ENCODE measurements at regions not wholly inside any gene's neighbourhood (a gene's known extent, or its start where the extent isn't known, plus 50 kb on each side); places are given as distances from the start of the nearest gene placed in this dataset.

DNA sequence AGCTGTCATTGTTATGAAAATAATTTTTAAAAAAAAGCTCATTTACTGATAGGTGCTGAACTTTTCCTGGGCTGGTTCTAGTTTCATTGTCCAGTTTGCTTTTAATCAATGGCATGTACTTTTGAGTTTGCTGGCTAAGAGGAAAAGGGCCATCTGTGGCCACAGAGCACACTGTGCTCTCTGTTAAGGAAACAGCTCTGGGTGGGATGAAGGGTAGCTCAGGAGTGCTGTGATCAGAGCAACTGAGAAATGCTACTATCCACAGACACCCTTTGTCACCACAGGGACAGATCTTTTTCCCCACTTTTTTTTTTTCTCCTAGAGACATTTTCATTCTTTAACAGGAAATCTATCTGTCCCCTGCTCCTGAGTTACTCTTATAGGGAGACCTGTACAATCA lies 387.1 kb upstream of the PRICKLE1 start:
- TF ChIP-seq CTCF (IDR thresholded peaks at IDR 0.05), result no peak
- no peak overlapping the region for H3K4me3 ChIP-seq (replicated peaks in 1 of 3; ENCODE audit: low read depth in 2 of 3, low read length in 3 of 3)
- no peak overlapping the region for H2AFZ ChIP-seq (ENCODE audit: insufficient read depth, low read depth, low read length, poor library complexity, severe bottlenecking)
- H3K27me3 ChIP-seq (ENCODE audit: control insufficient read depth in 2 of 2, insufficient read depth in 2 of 2, low read length in 2 of 2), result no peaks in the 10 kb centered on the region
- H3K36me3 ChIP-seq (replicated peaks in 1 of 2; ENCODE audit: control insufficient read depth in 1 of 2, insufficient read depth in 2 of 2, low read length in 2 of 2), result no peaks in the 10 kb centered on the region
- H3K9ac ChIP-seq (ENCODE audit: insufficient read depth, low read length, poor library complexity, severe bottlenecking), result no peak overlapping the region
- peaks cover 5 to 10% of the 10 kb centered on the region in 2 donors for H3K9me3 ChIP-seq (replicated peaks in 1 of 2; ENCODE audit: control insufficient read depth in 1 of 2, insufficient read depth in 1 of 2, low read length in 2 of 2)
- Mint-ChIP-seq H3K4me3 (no peak overlapping the region), H3K4me1 (no peaks in the 10 kb centered on the region), H3K9me3 (peaks cover 2 to 20% (median 8%) of the 10 kb centered on the region in 7 donors), H3K27ac (no peak overlapping the region), H3K36me3 (no peaks in the 10 kb centered on the region), H3K27me3 (ENCODE audit: low read depth in 3 of 3) (peaks cover 0 to 2% (median 0%) of the 10 kb centered on the region in 3 donors)
- H3K4me2 ChIP-seq (replicated peaks; ENCODE audit: extremely low read depth, low read length, poor library complexity, severe bottlenecking), result no peak overlapping the region
- H3K4me1 ChIP-seq (ENCODE audit: control insufficient read depth in 1 of 2, insufficient read depth in 2 of 2, low read length in 2 of 2), result no peaks in the 10 kb centered on the region
- intact Hi-C loops (cut with micrococcal nuclease), result no loop called here
- H3K79me2 ChIP-seq (ENCODE audit: insufficient read depth, low read length), result no peaks in the 10 kb centered on the region
- H3K27ac ChIP-seq (ENCODE audit: low read depth in 1 of 2, low read length in 2 of 2), result no peak overlapping the region
- H4K20me1 ChIP-seq (ENCODE audit: insufficient read depth, low read length), result no peaks in the 10 kb centered on the region
- DNase-seq, result no peak

DNA sequence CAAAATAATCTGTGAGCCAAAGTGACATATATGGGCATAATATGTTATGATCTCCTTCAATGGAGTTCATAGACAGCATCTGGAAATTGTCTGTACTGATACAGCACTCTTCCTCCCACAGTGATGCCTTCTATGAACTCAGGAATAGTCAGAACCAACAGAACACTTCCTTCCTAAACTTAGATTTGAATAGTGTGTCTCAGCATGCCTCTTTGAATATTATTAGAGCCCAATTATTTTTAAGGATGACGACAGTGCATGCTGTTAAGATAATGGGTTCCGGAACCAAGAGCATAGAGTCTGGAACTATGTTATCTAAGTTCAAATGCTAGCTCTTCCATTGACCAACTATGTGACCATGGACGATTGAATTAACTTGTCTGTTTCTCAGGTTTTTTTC lies 386.6 kb upstream of the PRICKLE1 start:
- Mint-ChIP-seq H3K27me3 (ENCODE audit: low read depth in 3 of 3) (peaks cover 0 to 2% (median 0%) of the 10 kb centered on the region in 3 donors), H3K9me3 (peaks cover 2 to 20% (median 8%) of the 10 kb centered on the region in 7 donors), H3K4me1 (no peaks in the 10 kb centered on the region), H3K36me3 (no peaks in the 10 kb centered on the region), H3K4me3 (no peak overlapping the region), H3K27ac (no peak overlapping the region)
- Histone ChIP-seq H4K20me1 (ENCODE audit: insufficient read depth, low read length) (no peaks in the 10 kb centered on the region), H3K4me1 (ENCODE audit: control insufficient read depth in 1 of 2, insufficient read depth in 2 of 2, low read length in 2 of 2) (no peaks in the 10 kb centered on the region), H3K4me2 (replicated peaks; ENCODE audit: extremely low read depth, low read length, poor library complexity, severe bottlenecking) (no peak overlapping the region), H3K9me3 (replicated peaks in 1 of 2; ENCODE audit: control insufficient read depth in 1 of 2, insufficient read depth in 1 of 2, low read length in 2 of 2) (peaks cover 5 to 10% of the 10 kb centered on the region in 2 donors), H3K27me3 (ENCODE audit: control insufficient read depth in 2 of 2, insufficient read depth in 2 of 2, low read length in 2 of 2) (no peaks in the 10 kb centered on the region), H3K4me3 (replicated peaks in 1 of 3; ENCODE audit: low read depth in 2 of 3, low read length in 3 of 3) (no peak overlapping the region), H2AFZ (ENCODE audit: insufficient read depth, low read depth, low read length, poor library complexity, severe bottlenecking) (no peak overlapping the region), H3K79me2 (ENCODE audit: insufficient read depth, low read length) (no peaks in the 10 kb centered on the region), H3K36me3 (replicated peaks in 1 of 2; ENCODE audit: control insufficient read depth in 1 of 2, insufficient read depth in 2 of 2, low read length in 2 of 2) (no peaks in the 10 kb centered on the region), H3K27ac (ENCODE audit: low read depth in 1 of 2, low read length in 2 of 2) (no peak overlapping the region), H3K9ac (ENCODE audit: insufficient read depth, low read length, poor library complexity, severe bottlenecking) (no peak overlapping the region)
- WGBS (ENCODE audit: insufficient coverage), result no CpG with 5 or more reads among the region's 3 CpGs
- DNase-seq, result no peak
- no peak for TF ChIP-seq CTCF (IDR thresholded peaks at IDR 0.05)
- intact Hi-C loops (cut with micrococcal nuclease), result no loop called here
